Amygdala (tissue), 56 donors: ENCODE measurements at regions not wholly inside any gene's neighbourhood (a gene's known extent, or its start where the extent isn't known, plus 50 kb on each side); places are given as distances from the start of the nearest gene placed in this dataset.

Source experiments
- DNase-seq, 56 donors: peaks; one replicate each; lab custom pipeline; 2025; lab: John Stamatoyannopoulos, UW

- DNase-seq: no peak
These were observed 301.2 kb upstream of the BMP2 start for GRCh38 chr20:6466075-6466810.

- DNase-seq: no peak
These were observed 316.6 kb upstream of the BMP2 start for GRCh38 chr20:6450841-6451240.

- no peak for DNase-seq
These were observed 317.6 kb upstream of the FERMT1 start for GRCh38 chr20:6440443-6440799.

- no peak for DNase-seq
These were observed 317.1 kb upstream of the FERMT1 start for GRCh38 chr20:6439737-6440442.

- no peak for DNase-seq
These were observed 311.3 kb upstream of the FERMT1 start for GRCh38 chr20:6434131-6434530.

GRCh38 chr20:6430381-6430780, 307.6 kb upstream of the FERMT1 start:
- no peak for DNase-seq

GRCh38 chr20:6426287-6426891, 303.6 kb upstream of the FERMT1 start:
- no peak for DNase-seq

GRCh38 chr20:6421321-6422248, 298.8 kb upstream of the FERMT1 start:
- no peak for DNase-seq

GRCh38 chr20:6420336-6420735, 297.5 kb upstream of the FERMT1 start:
- no peak for DNase-seq

GRCh38 chr20:6418732-6419131, 295.9 kb upstream of the FERMT1 start:
- no peak for DNase-seq

GRCh38 chr20:6416371-6416770, 293.5 kb upstream of the FERMT1 start:
- no peak for DNase-seq

- DNase-seq: no peak
These were observed 288.8 kb upstream of the FERMT1 start for GRCh38 chr20:6411651-6412050.

- no peak for DNase-seq
These were observed 287.9 kb upstream of the FERMT1 start for GRCh38 chr20:6410721-6411120.

- DNase-seq: no peak
These were observed 284.3 kb upstream of the FERMT1 start for GRCh38 chr20:6407163-6407562.

- DNase-seq: no peak
These were observed 279.2 kb upstream of the FERMT1 start for GRCh38 chr20:6401893-6402557.

- no peak for DNase-seq
These were observed 274.3 kb upstream of the FERMT1 start for GRCh38 chr20:6397115-6397514.

GRCh38 chr20:6395695-6396094, 272.9 kb upstream of the FERMT1 start:
- no peak for DNase-seq

GRCh38 chr20:6388671-6389197, 265.9 kb upstream of the FERMT1 start:
- DNase-seq: no peak

GRCh38 chr20:6384956-6385486, 262.2 kb upstream of the FERMT1 start:
- DNase-seq: no peak

GRCh38 chr20:6384380-6384779, 261.6 kb upstream of the FERMT1 start:
- DNase-seq: no peak
